WTC11 (cell line): ENCODE measurements at regions not wholly inside any gene's neighbourhood (a gene's known extent, or its start where the extent isn't known, plus 50 kb on each side); places are given as distances from the start of the nearest gene placed in this dataset.

Source experiments
- ATAC-seq: fragments of 200-7000 bp; cut with Tn5 transposase; 2 replicates; pipeline ENCODE4 v1.10.0; 2021; ENCODE audit warnings: mild to moderate bottlenecking, moderate library complexity
- CTCF ChIA-PET: fragments of 300-600 bp; sonication (Branson Sonifier 250); formaldehyde crosslinking; loops from one replicate; lab custom pipeline; 2021; ENCODE audit warnings: antibody characterized with exemption; lab: Charles Lee
- POLR2A ChIA-PET: fragments of 350-600 bp; sonication (Branson Sonifier 250); formaldehyde crosslinking; loops from one replicate; lab custom pipeline; 2021; ENCODE audit warnings: antibody characterized with exemption; lab: Charles Lee
- DNase-seq: peaks from one replicate; pipeline ENCODE4 v3.0.0; 2021; ENCODE audit warnings: low spot score
- H3K27ac Mint-ChIP-seq: 2 replicates; pipeline ENCODE4 v1.8.0; 2021; ENCODE audit warnings: mixed read lengths
- H3K27me3 Mint-ChIP-seq: 2 replicates; pipeline ENCODE4 v1.8.0; 2021; ENCODE audit warnings: low read depth, mild to moderate bottlenecking, moderate library complexity, mixed read lengths
- H3K36me3 Mint-ChIP-seq: 2 replicates; pipeline ENCODE4 v1.8.0; 2021; ENCODE audit warnings: mixed read lengths
- H3K4me1 Mint-ChIP-seq: 2 replicates; pipeline ENCODE4 v1.8.0; 2022; ENCODE audit warnings: mixed read lengths
- H3K4me3 Mint-ChIP-seq: 2 replicates; pipeline ENCODE4 v1.8.0; 2021; ENCODE audit warnings: mild to moderate bottlenecking, moderate library complexity, mixed read lengths
- H3K9me3 Mint-ChIP-seq: 2 replicates; pipeline ENCODE4 v1.8.0; 2021; ENCODE audit warnings: mixed read lengths
- AR ChIP-seq: fragments of 250-450 bp; sonication (Bioruptor Pico); IDR thresholded peaks from 2 replicates; pipeline ENCODE4 v1.9.0; 2021; ENCODE audit warnings: mild to moderate bottlenecking
- ATF3 ChIP-seq: sonication (generic); formaldehyde crosslinking; conservative IDR thresholded peaks from 2 replicates; pipeline ENCODE4 v1.8.1; 2022; ENCODE audit warnings: mild to moderate bottlenecking, missing genetic modification reagents
- ATF6 ChIP-seq: sonication (generic); formaldehyde crosslinking; IDR thresholded peaks from 2 replicates; pipeline ENCODE4 v1.8.1; 2023; ENCODE audit warnings: mild to moderate bottlenecking, missing genetic modification reagents
- CDX4 ChIP-seq: fragments of 250-450 bp; sonication (Bioruptor Pico); IDR thresholded peaks from 2 replicates; pipeline ENCODE4 v1.9.0; 2021; ENCODE audit warnings: moderate library complexity, mild to moderate bottlenecking, inconsistent platforms, borderline replicate concordance
- CREM ChIP-seq: sonication (generic); formaldehyde crosslinking; IDR thresholded peaks from 2 replicates; pipeline ENCODE4 v1.8.1; 2022; ENCODE audit warnings: mild to moderate bottlenecking, missing genetic modification reagents, moderate library complexity
- ERG ChIP-seq: fragments of 250-450 bp; sonication (Bioruptor Pico); IDR thresholded peaks from 2 replicates; pipeline ENCODE4 v1.8.0; 2021; ENCODE audit warnings: mild to moderate bottlenecking
- FOXP4 ChIP-seq: sonication (generic); formaldehyde crosslinking; IDR thresholded peaks from 2 replicates; pipeline ENCODE4 v1.8.0; 2022; ENCODE audit warnings: mild to moderate bottlenecking, missing genetic modification reagents
- JUN ChIP-seq: sonication (generic); formaldehyde crosslinking; IDR thresholded peaks from 2 replicates; pipeline ENCODE4 v1.8.0; 2023; ENCODE audit warnings: mild to moderate bottlenecking, missing genetic modification reagents
- MXD4 ChIP-seq: fragments of 250-450 bp; sonication (Bioruptor Pico); IDR thresholded peaks from 2 replicates; pipeline ENCODE4 v1.8.0; 2021; ENCODE audit warnings: mild to moderate bottlenecking, moderate library complexity, borderline replicate concordance
- NR3C1 ChIP-seq: sonication (generic); formaldehyde crosslinking; conservative IDR thresholded peaks from 2 replicates; pipeline ENCODE4 v1.8.1; 2023; ENCODE audit warnings: low read depth, mild to moderate bottlenecking, missing genetic modification reagents
- PRRX2 ChIP-seq: fragments of 250-450 bp; sonication (Bioruptor Pico); IDR thresholded peaks from 2 replicates; pipeline ENCODE4 v1.8.0; 2021; ENCODE audit warnings: mild to moderate bottlenecking
- SP1 ChIP-seq: sonication (generic); formaldehyde crosslinking; conservative IDR thresholded peaks from 2 replicates; pipeline ENCODE4 v1.8.1; 2022; ENCODE audit warnings: missing genetic modification reagents
- USF2 ChIP-seq: sonication (generic); formaldehyde crosslinking; IDR thresholded peaks from 2 replicates; pipeline ENCODE4 v1.8.1; 2023; ENCODE audit warnings: mild to moderate bottlenecking, missing genetic modification reagents, moderate library complexity
- ZMAT4 ChIP-seq: fragments of 250-450 bp; sonication (Bioruptor Pico); IDR thresholded peaks from 2 replicates; pipeline ENCODE4 v1.9.0; 2021; ENCODE audit warnings: mild to moderate bottlenecking
- ZNF232 ChIP-seq: sonication (generic); formaldehyde crosslinking; IDR thresholded peaks from 2 replicates; pipeline ENCODE4 v1.8.0; 2022; ENCODE audit warnings: mild to moderate bottlenecking, missing genetic modification reagents
- ZNF281 ChIP-seq: sonication (generic); formaldehyde crosslinking; IDR thresholded peaks from 2 replicates; pipeline ENCODE4 v1.8.0; 2023; ENCODE audit warnings: mild to moderate bottlenecking, missing genetic modification reagents
- ZNF416 ChIP-seq: fragments of 250-450 bp; sonication (Bioruptor Pico); IDR thresholded peaks from 2 replicates; pipeline ENCODE4 v1.9.0; 2021; ENCODE audit warnings: mild to moderate bottlenecking, inconsistent platforms
- ZNF671 ChIP-seq: fragments of 250-450 bp; sonication (Bioruptor Pico); IDR thresholded peaks from 2 replicates; pipeline ENCODE4 v1.8.0; 2021; ENCODE audit warnings: mild to moderate bottlenecking

GRCh38 chr6:93823489-93823888 is 404.1 kb upstream of the EPHA7 start:
- peaks cover 26% of the 10 kb centered on the region for H3K36me3 Mint-ChIP-seq
- ChIA-PET CTCF (interaction anchor here (1.9 kb wide), 1 partner anchor 102 kb away, joined by 9 read pairs; no protein-coding TSS in a partner anchor), POLR2A (interaction anchor here (1.1 kb wide), 1 partner anchor 102 kb away, joined by 3 read pairs; no protein-coding TSS in a partner anchor)
- H3K9me3 Mint-ChIP-seq: no peaks in the 10 kb centered on the region
- ATAC-seq: no peak
- peaks cover 52% of the 10 kb centered on the region for H3K4me1 Mint-ChIP-seq
- H3K4me3 Mint-ChIP-seq: no peak overlapping the region
- no peak overlapping the region for H3K27ac Mint-ChIP-seq
- DNase-seq: no peak
- TF ChIP-seq ZNF416 (CRISPR knock-in tag): no peak
- peak; percentile 81 for TF ChIP-seq AR
- TF ChIP-seq CDX4 (CRISPR knock-in tag): no peak
- no peak for TF ChIP-seq USF2 (CRISPR knock-in tag)
- TF ChIP-seq ZNF232 (CRISPR knock-in tag): no peak
- TF ChIP-seq ZMAT4 (CRISPR knock-in tag): peak; percentile 83; the same call in 1 of the 2 replicates
- TF ChIP-seq, all 79 proteins: peak for 2
- peaks cover 4% of the 10 kb centered on the region; the same call in 1 of the 2 replicates for H3K27me3 Mint-ChIP-seq

GRCh38 chr6:93822434-93823265 is 403.3 kb upstream of the EPHA7 start:
- Mint-ChIP-seq H3K36me3 (peaks cover 20% of the 10 kb centered on the region), H3K27ac (no peak overlapping the region), H3K4me3 (no peak overlapping the region), H3K4me1 (peaks cover 44% of the 10 kb centered on the region), H3K9me3 (no peaks in the 10 kb centered on the region), H3K27me3 (peaks cover 4% of the 10 kb centered on the region; the same call in 1 of the 2 replicates)
- CTCF ChIA-PET: interaction anchor here (1.0 kb wide), 1 partner anchor 101 kb away, joined by 5 read pairs; no protein-coding TSS in a partner anchor
- POLR2A ChIA-PET: interaction anchor here (1.1 kb wide), 1 partner anchor 101 kb away, joined by 3 read pairs; no protein-coding TSS in a partner anchor
- ATAC-seq: peak; percentile 3; the same call in 1 of the 2 replicates
- DNase-seq: no peak
- no peak for TF ChIP-seq ZNF281 (CRISPR knock-in tag)
- TF ChIP-seq ZNF416 (CRISPR knock-in tag): peak; percentile 65
- peak; percentile 69; the same call in 1 of the 2 replicates for TF ChIP-seq ZNF671 (CRISPR knock-in tag)
- TF ChIP-seq JUN (CRISPR knock-in tag): no peak
- TF ChIP-seq ERG (CRISPR knock-in tag): no peak
- no peak for TF ChIP-seq CREM (CRISPR knock-in tag)
- TF ChIP-seq FOXP4: no peak
- TF ChIP-seq ATF6: no peak
- peak; percentile 75; the same call in 1 of the 2 replicates for TF ChIP-seq ZMAT4 (CRISPR knock-in tag)
- no peak for TF ChIP-seq ATF3 (CRISPR knock-in tag)
- TF ChIP-seq SP1: no peak
- no peak for TF ChIP-seq NR3C1 (CRISPR knock-in tag)
- TF ChIP-seq MXD4 (CRISPR knock-in tag): no peak
- TF ChIP-seq PRRX2 (CRISPR knock-in tag): peak; percentile 62; the same call in 1 of the 2 replicates
